Right lobe of liver (tissue), 6 donors: ENCODE measurements at regions not wholly inside any gene's neighbourhood (a gene's known extent, or its start where the extent isn't known, plus 50 kb on each side); places are given as distances from the start of the nearest gene placed in this dataset.

Source experiments
- ATAC-seq, 4 donors: fragments of 200-7000 bp; cut with Tn5 transposase; one replicate each; pipeline ENCODE4 v1.9.1; 2020; ENCODE audit warnings: mild to moderate bottlenecking in 4 of 4, moderate library complexity in 4 of 4
- DNase-seq, 3 donors: peaks; one replicate each; pipeline ENCODE4 v3.0.0-alpha.2; 2020
- H3K27ac ChIP-seq, 3 donors: fragments of 200-600 bp; one replicate each; pipeline ENCODE4 v1.8.0; 2022
- H3K27me3 ChIP-seq, 2 donors: fragments of 200-600 bp; one replicate each; pipeline ENCODE4 v1.8.0; 2022
- H3K36me3 ChIP-seq, 4 donors: fragments of 200-600 bp; sonication (generic) in 1 of 4; one replicate each; pipeline versions ENCODE4 v1.5.1 to v1.8.0; 2017 to 2022; ENCODE audit warnings: control low read depth in 1 of 4
- H3K4me1 ChIP-seq, 4 donors: fragments of 200-600 bp; sonication (generic) in 1 of 4; one replicate each; pipeline versions ENCODE4 v1.5.1 to v1.8.0; 2017 to 2022; ENCODE audit warnings: control low read depth in 1 of 4
- H3K4me3 ChIP-seq, 3 donors: fragments of 200-600 bp; one replicate each; pipeline ENCODE4 v1.8.0; 2022
- H3K9me3 ChIP-seq, 4 donors: fragments of 200-600 bp; sonication (generic) in 1 of 4; one replicate each; pipeline versions ENCODE4 v1.5.1 to v1.8.0; 2017 to 2022; ENCODE audit warnings: control low read depth in 1 of 4
- CTCF ChIP-seq, 4 donors: fragments of 200-600 bp in 3 of 4; fragments of 450-650 bp in 1 of 4; IDR thresholded peaks; one replicate each; pipeline versions ENCODE4 v1.5.1 to v1.8.0; 2016 to 2022; ENCODE audit warnings: antibody characterized with exemption in 4 of 4, mild to moderate bottlenecking in 2 of 4
- POLR2A ChIP-seq: fragments of 450-650 bp; IDR thresholded peaks from one replicate; pipeline ENCODE4 v1.6.1; 2017; ENCODE audit warnings: antibody characterized with exemption, mild to moderate bottlenecking
- WGBS: methylation state at CpG from one replicate; pipeline ENCODE4 v1.1.6; 2018; ENCODE audit warnings: low coverage, low lambda C conversion rate; ENCODE audit not compliant: insufficient coverage; ENCODE audit errors: missing lambda C conversion rate; 5-methylcytosine and 5-hydroxymethylcytosine counted together
- intact Hi-C, 2 donors: fragments of 100-400 bp; cut with DNase I; formaldehyde crosslinking; loops; one replicate each; pipeline versions ENCODE4 v1.11.2 to v1.14.1; 2022
- donor health status: DM: no; HTN: yes; CAD: no.
- donor health status: DM: no; HTN: no; CAD: no.
- donor health status: DM: no; HTN: no; CAD: no.
- donor health status: DM: no; HTN: yes; CAD: no.
- donor health status: DM: no; HTN: yes; CAD: no.

- no peak overlapping the region for H3K27ac ChIP-seq
- ATAC-seq (no peak), DNase-seq (no peak)
- no peak overlapping the region for H3K4me3 ChIP-seq
- no peak for TF ChIP-seq CTCF (IDR thresholded peaks at IDR 0.05)
- TF ChIP-seq POLR2A: no peak
- no peaks in the 10 kb centered on the region for H3K4me1 ChIP-seq
- H3K36me3 ChIP-seq: no peaks in the 10 kb centered on the region
- H3K9me3 ChIP-seq: peaks cover 0 to 4% (median 0%) of the 10 kb centered on the region in 4 donors
- WGBS: 100% methylated on average over 1 of the region's 5 CpGs
- H3K27me3 ChIP-seq: no peaks in the 10 kb centered on the region
- intact Hi-C loops: no loop called here
Measured at GRCh38 chr1:29864431-29865022, 628.2 kb downstream of the PTPRU start.

GRCh38 chr1:29861922-29862321 lies 625.6 kb downstream of the PTPRU start:
- Histone ChIP-seq H3K4me1 (no peaks in the 10 kb centered on the region), H3K27me3 (no peaks in the 10 kb centered on the region), H3K4me3 (no peak overlapping the region), H3K27ac (no peak overlapping the region), H3K36me3 (no peaks in the 10 kb centered on the region), H3K9me3 (peaks cover 0 to 4% (median 0%) of the 10 kb centered on the region in 4 donors)
- WGBS: 33% methylated on average over 1 of the region's 1 CpG
- no peak for TF ChIP-seq CTCF (IDR thresholded peaks at IDR 0.05)
- DNase-seq: no peak
- no peak for ATAC-seq
- intact Hi-C loops: no loop called here

- TF ChIP-seq CTCF (IDR thresholded peaks at IDR 0.05) (no peak), POLR2A (no peak)
- no peaks in the 10 kb centered on the region for H3K27me3 ChIP-seq
- H3K36me3 ChIP-seq: no peaks in the 10 kb centered on the region
- ATAC-seq (no peak), DNase-seq (no peak)
- intact Hi-C loops: no loop called here
- 67% methylated on average over 1 of the region's 1 CpG for WGBS
- H3K4me3 ChIP-seq: no peak overlapping the region
- H3K27ac ChIP-seq: no peak overlapping the region
- H3K4me1 ChIP-seq: no peaks in the 10 kb centered on the region
- H3K9me3 ChIP-seq: peaks cover 0 to 4% (median 0%) of the 10 kb centered on the region in 4 donors
Measured at GRCh38 chr1:29861446-29861845, 625.1 kb downstream of the PTPRU start.

GRCh38 chr1:29860681-29861080 lies 624.4 kb downstream of the PTPRU start:
- H3K36me3 ChIP-seq: no peaks in the 10 kb centered on the region
- no peak for ATAC-seq
- peaks cover 0 to 4% (median 0%) of the 10 kb centered on the region in 4 donors for H3K9me3 ChIP-seq
- H3K4me1 ChIP-seq: no peaks in the 10 kb centered on the region
- DNase-seq: no peak
- no peak overlapping the region for H3K27ac ChIP-seq
- TF ChIP-seq CTCF (IDR thresholded peaks at IDR 0.05) (no peak), POLR2A (no peak)
- 90% methylated on average over 2 of the region's 2 CpGs for WGBS
- no peaks in the 10 kb centered on the region for H3K27me3 ChIP-seq
- no peak overlapping the region for H3K4me3 ChIP-seq
- intact Hi-C loops: no loop called here

GRCh38 chr1:29860056-29860455 lies 623.7 kb downstream of the PTPRU start:
- Histone ChIP-seq H3K27me3 (no peaks in the 10 kb centered on the region), H3K4me3 (no peak overlapping the region), H3K9me3 (peaks cover 0 to 4% (median 0%) of the 10 kb centered on the region in 4 donors), H3K36me3 (no peaks in the 10 kb centered on the region), H3K27ac (no peak overlapping the region), H3K4me1 (no peaks in the 10 kb centered on the region)
- DNase-seq: no peak
- no peak for ATAC-seq
- intact Hi-C loops: no loop called here
- no peak for TF ChIP-seq POLR2A
- TF ChIP-seq CTCF (IDR thresholded peaks at IDR 0.05): no peak
- WGBS: 57% methylated on average over 1 of the region's 1 CpG
